ENCODE measurements at regions not wholly inside any gene's neighbourhood (a gene's known extent, or its start where the extent isn't known, plus 50 kb on each side); places are given as distances from the start of the nearest gene placed in this dataset.

DNA sequence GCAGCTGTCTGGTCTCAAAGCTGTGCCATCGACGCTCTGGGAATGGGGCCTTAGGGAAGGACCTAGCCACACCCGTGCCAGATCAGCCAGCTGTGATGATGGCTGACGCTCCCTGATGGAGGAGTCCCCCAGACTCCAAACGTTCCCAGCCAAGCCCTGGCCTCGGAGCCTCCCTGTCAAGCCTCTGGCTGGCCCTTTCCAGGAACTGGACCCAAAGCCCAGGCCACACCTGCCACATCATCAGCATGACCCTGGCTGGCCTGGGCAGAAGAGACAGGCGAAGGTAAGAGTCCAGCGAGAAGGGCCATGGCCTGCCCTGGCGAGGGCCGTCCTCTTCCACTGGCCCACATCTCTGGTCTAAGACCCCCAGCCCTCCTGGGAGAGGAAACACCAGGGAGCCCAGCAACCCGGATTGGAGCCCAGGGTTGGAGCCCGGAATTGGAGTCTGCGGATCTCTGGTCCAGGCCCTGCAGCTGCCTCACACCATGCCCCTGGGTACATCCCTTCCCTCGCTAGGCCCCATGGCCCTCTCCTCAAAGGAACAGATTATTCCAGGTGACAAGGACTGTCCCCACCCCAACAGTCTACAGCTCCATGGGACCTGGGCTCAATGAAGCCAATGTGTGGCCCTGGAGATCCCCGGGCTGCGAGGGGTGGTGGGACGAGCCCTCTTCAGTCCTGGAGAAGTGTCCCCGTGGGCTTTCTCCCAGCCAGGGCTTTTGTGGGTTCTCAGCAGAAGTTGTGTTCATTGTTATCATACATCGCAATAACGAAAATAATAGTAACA is 105.1 kb upstream of the TNRC6C start:
- TF ChIP-seq ZNF696 (CRISPR knock-in tag; conservative IDR thresholded peaks at IDR 0.05) (no peak), SIN3A (IDR thresholded peaks at IDR 0.05; ENCODE audit: borderline replicate concordance in 2 of 2, control insufficient read depth in 1 of 2, low read depth in 2 of 2, low read length in 2 of 2) (no peak), KLF1 (tag; IDR thresholded peaks at IDR 0.05) (no peak), ADNP (tag; IDR thresholded peaks at IDR 0.05) (no peak), ATF1 (CRISPR knock-in tag; IDR thresholded peaks at IDR 0.05) (no peak), ATF1 (tag; IDR thresholded peaks at IDR 0.05) (no peak)
- TF ChIP-seq, protein P1, sequence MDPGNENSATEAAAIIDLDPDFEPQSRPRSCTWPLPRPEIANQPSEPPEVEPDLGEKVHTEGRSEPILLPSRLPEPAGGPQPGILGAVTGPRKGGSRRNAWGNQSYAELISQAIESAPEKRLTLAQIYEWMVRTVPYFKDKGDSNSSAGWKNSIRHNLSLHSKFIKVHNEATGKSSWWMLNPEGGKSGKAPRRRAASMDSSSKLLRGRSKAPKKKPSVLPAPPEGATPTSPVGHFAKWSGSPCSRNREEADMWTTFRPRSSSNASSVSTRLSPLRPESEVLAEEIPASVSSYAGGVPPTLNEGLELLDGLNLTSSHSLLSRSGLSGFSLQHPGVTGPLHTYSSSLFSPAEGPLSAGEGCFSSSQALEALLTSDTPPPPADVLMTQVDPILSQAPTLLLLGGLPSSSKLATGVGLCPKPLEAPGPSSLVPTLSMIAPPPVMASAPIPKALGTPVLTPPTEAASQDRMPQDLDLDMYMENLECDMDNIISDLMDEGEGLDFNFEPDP (CRISPR knock-in tag; IDR thresholded peaks at IDR 0.05), result no peak
